Neutrophil (primary cell): ENCODE measurements at regions not wholly inside any gene's neighbourhood (a gene's known extent, or its start where the extent isn't known, plus 50 kb on each side); places are given as distances from the start of the nearest gene placed in this dataset.

Experiments used
- H3K27ac ChIP-seq: fragments of 200-600 bp; sonication (generic); 2 replicates; pipeline ENCODE4 v1.5.1; 2016; ENCODE audit warnings: mild to moderate bottlenecking, moderate library complexity
- H3K27me3 ChIP-seq: fragments of 200-600 bp; sonication (generic); 2 replicates; pipeline ENCODE4 v1.6.0; 2016; ENCODE audit warnings: mild to moderate bottlenecking
- H3K36me3 ChIP-seq: fragments of 200-600 bp; sonication (generic); 2 replicates; pipeline ENCODE4 v1.5.1; 2017
- H3K4me1 ChIP-seq, 2 experiments: fragments of 200-600 bp in 1 of 2; sonication (generic) in 1 of 2; 1 replicate in 1 of 2; 2 replicates in 1 of 2; pipeline versions ENCODE4 v1.5.1 to v1.6.1; 2013 to 2016; ENCODE audit warnings: low read depth in 1 of 2, low read length in 1 of 2, mild to moderate bottlenecking in 1 of 2, moderate library complexity in 1 of 2; ENCODE audit not compliant: control insufficient read depth in 1 of 2, insufficient read depth in 1 of 2
- H3K4me3 ChIP-seq, 2 experiments: fragments of 200-600 bp in 1 of 2; sonication (generic) in 1 of 2; 1 replicate in 1 of 2; 2 replicates in 1 of 2; pipeline ENCODE4 v1.5.1; 2013 to 2016; ENCODE audit warnings: low read depth in 1 of 2, low read length in 1 of 2, mild to moderate bottlenecking in 1 of 2, moderate library complexity in 1 of 2
- H3K9me3 ChIP-seq: fragments of 200-600 bp; sonication (generic); 2 replicates; pipeline ENCODE4 v1.5.1; 2016
- TF ChIP-seq, protein P1 (sequence below): fragments of 200-600 bp; sonication (generic); IDR thresholded peaks from 2 replicates; pipeline ENCODE4 v1.5.1; 2016; ENCODE audit warnings: antibody characterized with exemption

DNA sequence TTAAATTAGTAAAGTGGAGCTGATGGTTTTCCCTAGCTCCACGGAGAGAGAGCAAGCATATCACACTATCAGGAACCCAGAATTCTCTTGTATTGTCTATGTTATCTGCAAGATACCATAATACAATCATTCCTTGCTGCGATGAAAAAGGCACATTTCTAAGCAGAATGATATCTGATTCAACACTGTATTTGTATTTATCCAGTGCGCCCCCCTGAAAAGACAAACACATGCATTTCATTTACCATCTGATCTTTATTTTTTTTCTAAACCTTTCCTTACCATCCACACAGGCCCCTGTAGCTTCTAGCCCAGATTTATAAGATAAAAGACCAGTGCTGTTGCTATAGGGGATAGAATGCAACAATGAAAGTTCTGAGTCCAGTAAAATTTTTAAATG is 420.6 kb downstream of the TDRD15 start:
- Histone ChIP-seq H3K9me3 (no peaks in the 10 kb centered on the region), H3K27me3 (no peaks in the 10 kb centered on the region), H3K27ac (no peak overlapping the region), H3K4me1 (no peaks in the 10 kb centered on the region), H3K4me3 (no peak overlapping the region), H3K36me3 (no peaks in the 10 kb centered on the region)
- TF ChIP-seq, protein P1, sequence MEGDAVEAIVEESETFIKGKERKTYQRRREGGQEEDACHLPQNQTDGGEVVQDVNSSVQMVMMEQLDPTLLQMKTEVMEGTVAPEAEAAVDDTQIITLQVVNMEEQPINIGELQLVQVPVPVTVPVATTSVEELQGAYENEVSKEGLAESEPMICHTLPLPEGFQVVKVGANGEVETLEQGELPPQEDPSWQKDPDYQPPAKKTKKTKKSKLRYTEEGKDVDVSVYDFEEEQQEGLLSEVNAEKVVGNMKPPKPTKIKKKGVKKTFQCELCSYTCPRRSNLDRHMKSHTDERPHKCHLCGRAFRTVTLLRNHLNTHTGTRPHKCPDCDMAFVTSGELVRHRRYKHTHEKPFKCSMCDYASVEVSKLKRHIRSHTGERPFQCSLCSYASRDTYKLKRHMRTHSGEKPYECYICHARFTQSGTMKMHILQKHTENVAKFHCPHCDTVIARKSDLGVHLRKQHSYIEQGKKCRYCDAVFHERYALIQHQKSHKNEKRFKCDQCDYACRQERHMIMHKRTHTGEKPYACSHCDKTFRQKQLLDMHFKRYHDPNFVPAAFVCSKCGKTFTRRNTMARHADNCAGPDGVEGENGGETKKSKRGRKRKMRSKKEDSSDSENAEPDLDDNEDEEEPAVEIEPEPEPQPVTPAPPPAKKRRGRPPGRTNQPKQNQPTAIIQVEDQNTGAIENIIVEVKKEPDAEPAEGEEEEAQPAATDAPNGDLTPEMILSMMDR: no peak

DNA sequence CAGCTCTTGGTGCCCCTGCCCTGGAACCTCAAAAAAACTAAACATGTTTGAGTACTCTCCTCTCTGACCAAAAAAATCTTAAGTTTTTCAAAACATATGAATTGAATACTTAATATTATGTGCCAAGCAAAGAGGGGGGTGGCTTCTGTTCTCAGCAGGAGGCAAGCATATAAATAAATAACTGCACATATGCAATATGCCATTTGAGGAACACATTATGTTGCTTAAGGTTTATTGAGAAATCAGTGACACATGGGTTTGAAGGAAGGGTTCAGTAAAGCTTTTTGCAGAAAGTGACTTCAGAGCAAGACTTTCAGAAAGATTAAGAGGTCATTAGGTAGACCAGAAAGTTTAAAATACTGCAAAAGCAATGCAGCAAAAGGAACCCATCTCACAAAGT is 429.2 kb downstream of the TDRD15 start:
- H3K27ac ChIP-seq: no peak overlapping the region
- H3K27me3 ChIP-seq: no peaks in the 10 kb centered on the region
- H3K4me3 ChIP-seq: no peak overlapping the region
- no peaks in the 10 kb centered on the region for H3K36me3 ChIP-seq
- TF ChIP-seq, protein P1: no peak
- H3K9me3 ChIP-seq: no peaks in the 10 kb centered on the region
- H3K4me1 ChIP-seq: no peaks in the 10 kb centered on the region

DNA sequence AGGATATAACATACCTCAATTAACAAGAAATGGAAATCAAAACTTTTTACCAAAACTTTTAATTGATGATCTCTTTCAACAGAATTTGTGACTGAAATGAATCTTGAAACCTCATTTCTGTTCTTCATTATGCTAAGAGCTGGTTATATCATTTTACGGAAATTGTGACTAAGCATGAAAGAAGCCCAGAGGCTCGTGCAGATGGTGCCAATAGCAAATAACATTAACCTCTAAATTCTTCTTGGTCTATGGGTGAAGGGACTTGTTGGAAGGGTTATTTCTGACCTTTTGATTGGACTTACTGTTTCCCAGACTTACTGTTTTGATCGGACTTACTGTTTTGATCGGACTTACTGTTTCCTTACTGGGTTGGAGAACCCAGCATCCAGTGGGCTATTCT is 435.6 kb downstream of the TDRD15 start:
- TF ChIP-seq, protein P1: no peak
- Histone ChIP-seq H3K27ac (no peak overlapping the region), H3K9me3 (no peaks in the 10 kb centered on the region), H3K36me3 (no peaks in the 10 kb centered on the region), H3K4me1 (no peaks in the 10 kb centered on the region), H3K27me3 (no peaks in the 10 kb centered on the region), H3K4me3 (no peak overlapping the region)

DNA sequence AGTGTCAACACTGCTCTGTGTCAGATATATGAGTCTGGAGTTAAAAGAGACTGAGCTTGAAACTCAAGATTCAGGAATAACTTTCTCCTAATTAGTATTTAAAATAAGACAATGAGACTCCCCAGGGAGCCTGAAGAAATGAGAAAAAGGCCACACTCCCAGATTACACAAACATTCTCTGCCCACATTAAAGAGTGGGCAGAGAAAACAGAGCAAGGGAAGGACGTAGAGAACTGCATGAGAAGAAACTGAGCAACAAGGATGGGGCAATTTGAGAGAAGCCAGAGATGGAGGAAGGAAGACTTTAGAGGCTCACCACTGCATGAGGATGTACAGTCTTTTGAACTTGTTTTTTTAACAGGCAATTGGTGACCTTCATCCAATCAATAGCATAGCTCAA is 438.2 kb downstream of the TDRD15 start:
- TF ChIP-seq, protein P1: no peak
- H3K4me3 ChIP-seq: no peak overlapping the region
- no peaks in the 10 kb centered on the region for H3K27me3 ChIP-seq
- no peaks in the 10 kb centered on the region for H3K9me3 ChIP-seq
- no peak overlapping the region for H3K27ac ChIP-seq
- H3K36me3 ChIP-seq: no peaks in the 10 kb centered on the region
- H3K4me1 ChIP-seq: no peaks in the 10 kb centered on the region

DNA sequence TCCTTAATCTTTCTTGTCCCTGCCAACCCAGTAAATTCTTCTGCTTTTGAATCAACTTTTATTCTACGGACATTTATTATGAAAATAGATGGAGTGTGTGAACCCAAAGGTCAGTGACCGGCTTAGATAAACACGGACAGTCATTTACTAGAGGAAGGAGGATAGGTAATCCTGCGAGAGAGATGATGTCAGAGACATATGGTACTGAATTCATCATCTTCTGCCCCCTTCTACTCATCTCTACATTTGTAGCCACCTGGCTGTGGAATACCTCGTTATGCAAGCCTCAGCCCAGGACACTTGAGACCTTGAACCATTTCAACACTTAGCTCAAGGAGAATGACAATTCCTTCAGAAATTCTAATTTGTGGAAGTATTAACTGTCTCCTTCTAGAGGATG is 443.6 kb downstream of the TDRD15 start:
- TF ChIP-seq, protein P1: no peak

DNA sequence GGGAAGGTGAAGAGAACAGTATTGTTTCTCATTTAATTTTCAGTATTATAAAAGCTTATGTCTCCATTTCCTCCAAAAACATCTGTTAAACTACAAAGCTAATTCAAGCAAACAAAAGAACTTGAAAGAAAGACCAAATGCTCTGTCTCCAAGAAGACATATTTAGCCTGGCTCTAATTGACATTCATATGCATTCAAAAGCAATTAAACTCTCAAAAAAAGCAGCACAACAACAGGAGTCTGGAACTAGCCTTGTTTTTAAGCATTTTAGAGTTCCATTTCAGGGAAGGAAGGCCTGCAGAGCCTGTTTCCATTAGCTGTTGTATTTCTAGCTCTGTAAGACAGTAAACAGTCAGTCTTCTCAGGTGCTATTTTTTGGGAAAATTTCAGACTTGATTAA is 447.9 kb downstream of the TDRD15 start:
- no peak overlapping the region for H3K27ac ChIP-seq
- H3K36me3 ChIP-seq: no peaks in the 10 kb centered on the region
- TF ChIP-seq, protein P1: no peak
- no peaks in the 10 kb centered on the region for H3K4me1 ChIP-seq
- H3K4me3 ChIP-seq: no peak overlapping the region
- no peaks in the 10 kb centered on the region for H3K9me3 ChIP-seq
- H3K27me3 ChIP-seq: no peaks in the 10 kb centered on the region

More for the DNA sequence above, 443.6 kb downstream of the TDRD15 start:
- Histone ChIP-seq H3K27ac (no peak overlapping the region), H3K36me3 (no peaks in the 10 kb centered on the region), H3K9me3 (no peaks in the 10 kb centered on the region), H3K4me3 (no peak overlapping the region), H3K4me1 (no peaks in the 10 kb centered on the region), H3K27me3 (no peaks in the 10 kb centered on the region)
